HG02798 (cell line): ENCODE measurements at regions not wholly inside any gene's neighbourhood (a gene's known extent, or its start where the extent isn't known, plus 50 kb on each side); places are given as distances from the start of the nearest gene placed in this dataset.
A peak's percentile ranks its signal among the peaks of the same experiment; 100 is the strongest.

Experiments used
- ATAC-seq: cut with Tn5 transposase; IDR thresholded peaks from one replicate; pipeline ENCODE4 v1.9.1; 2021; ENCODE audit warnings: mild to moderate bottlenecking; ENCODE audit not compliant: unreplicated experiment, poor library complexity

- ATAC-seq, result no peak
These were observed 50.6 kb upstream of the IKZF2 start for GRCh38 chr2:213202011-213202410.

- ATAC-seq, result no peak
These were observed 54.5 kb upstream of the IKZF2 start for GRCh38 chr2:213205944-213206343.

DNA sequence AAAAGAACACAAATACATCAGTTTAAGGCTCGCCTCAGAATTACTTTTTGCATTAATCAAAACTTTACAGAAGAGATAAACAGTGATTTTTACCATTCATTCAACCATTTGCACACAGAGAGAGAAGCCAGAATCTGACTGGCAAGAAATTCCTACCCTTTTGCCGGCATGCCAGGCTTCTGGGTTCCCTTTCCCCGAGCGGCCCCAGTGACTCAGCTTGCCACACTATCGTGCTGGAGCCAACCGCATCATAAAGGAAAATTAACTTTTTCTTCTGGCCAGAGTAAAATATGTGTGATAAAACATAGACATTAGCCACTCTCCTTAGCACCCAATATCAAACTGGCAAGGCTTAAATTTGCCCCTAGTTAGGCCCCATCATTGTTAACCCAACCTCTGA is 61.8 kb upstream of the IKZF2 start:
- ATAC-seq, result no peak

DNA sequence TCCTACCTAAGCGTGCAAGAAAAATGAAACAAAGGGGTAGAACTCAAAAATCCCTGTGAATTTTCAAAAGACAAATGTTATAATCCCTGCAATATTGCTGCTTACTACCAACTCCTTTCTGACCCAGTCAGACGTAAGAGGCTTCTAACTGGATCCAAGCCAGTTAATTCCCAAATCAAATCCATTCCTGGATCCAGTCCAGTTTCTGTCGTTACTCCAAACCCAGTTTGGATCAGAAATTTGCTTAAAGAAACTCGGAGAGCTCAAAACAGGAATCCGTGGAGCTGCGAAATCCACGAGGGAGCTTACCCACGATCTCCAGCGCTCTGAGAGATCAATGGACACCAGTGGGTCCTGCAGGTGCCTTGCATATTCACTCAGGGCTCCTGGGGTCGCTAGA is 62.8 kb upstream of the IKZF2 start:
- ATAC-seq, result no peak

DNA sequence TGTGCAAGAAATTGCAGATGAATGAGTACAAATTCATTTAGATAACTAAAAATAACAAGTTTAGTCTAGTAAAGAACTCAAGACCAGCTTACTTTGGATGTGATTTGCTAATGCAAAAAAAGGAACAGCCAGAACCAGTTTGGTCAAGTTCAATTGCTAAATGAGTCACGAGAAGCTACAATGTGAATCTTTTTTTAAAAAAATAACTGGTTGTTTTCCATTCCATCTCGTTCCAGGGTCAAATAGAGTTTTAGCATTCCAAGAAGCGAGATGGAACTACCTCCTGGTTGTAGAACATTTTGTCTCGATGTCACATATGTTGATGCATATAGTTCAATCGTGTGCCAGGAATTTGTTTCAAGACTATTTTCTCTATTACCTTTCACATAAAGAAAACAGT is 65.0 kb upstream of the IKZF2 start:
- no peak for ATAC-seq

GRCh38 chr2:213219816-213220215 is 64.4 kb upstream of the SPAG16 start:
- ATAC-seq, result no peak

- peak; percentile 79 for ATAC-seq
These were observed 63.2 kb upstream of the SPAG16 start for GRCh38 chr2:213220967-213221603.

- no peak for ATAC-seq
These were observed 62.3 kb upstream of the SPAG16 start for GRCh38 chr2:213221957-213222356.

- ATAC-seq, result no peak
These were observed 59.9 kb upstream of the SPAG16 start for GRCh38 chr2:213224366-213224765.

DNA sequence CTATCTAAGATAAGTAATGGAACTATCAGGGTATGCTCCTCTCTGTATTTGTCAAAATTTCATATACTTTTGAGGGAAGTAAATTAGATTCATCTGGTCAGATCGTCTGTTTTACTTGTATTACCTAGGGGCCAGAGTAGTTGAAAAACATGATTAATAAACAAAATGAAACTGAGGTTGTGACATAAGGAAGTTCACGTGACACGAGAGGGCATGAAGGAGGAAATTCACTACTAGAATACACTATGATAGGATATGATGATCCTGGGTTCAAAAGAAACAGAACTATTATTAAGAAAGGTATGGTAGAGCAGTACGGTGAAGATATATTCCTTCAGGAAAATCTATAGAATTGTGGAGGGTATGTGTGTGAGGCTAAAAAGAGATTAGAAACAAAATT is 58.4 kb upstream of the SPAG16 start:
- ATAC-seq, result no peak

DNA sequence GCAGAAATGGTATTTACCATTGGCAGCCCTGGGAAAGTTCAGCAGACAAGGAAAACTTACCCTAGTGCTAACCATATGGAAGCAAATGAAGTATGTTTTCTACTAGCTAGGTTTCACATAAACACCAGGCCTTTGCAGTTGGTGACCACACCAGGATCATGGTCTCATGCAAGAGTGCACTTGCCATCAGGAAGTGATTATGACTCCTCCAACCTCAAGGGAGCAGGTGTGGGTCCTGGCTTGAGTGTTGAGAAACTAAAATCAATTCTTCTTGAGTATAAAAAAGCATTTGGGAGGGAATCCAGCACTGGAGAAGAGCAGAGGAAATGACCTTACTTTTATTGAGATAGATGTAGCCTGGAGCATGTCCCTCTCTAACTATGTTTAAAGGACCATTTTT is 56.8 kb upstream of the SPAG16 start:
- peak; percentile 90 for ATAC-seq

GRCh38 chr2:213228638-213229037 is 55.6 kb upstream of the SPAG16 start:
- ATAC-seq, result no peak

- no peak for ATAC-seq
These were observed 54.5 kb upstream of the SPAG16 start for GRCh38 chr2:213229814-213230213.

GRCh38 chr2:213231966-213232365 is 52.3 kb upstream of the SPAG16 start:
- ATAC-seq, result no peak

- ATAC-seq, result peak; percentile 93
These were observed 51.4 kb upstream of the SPAG16 start for GRCh38 chr2:213232649-213233437.

DNA sequence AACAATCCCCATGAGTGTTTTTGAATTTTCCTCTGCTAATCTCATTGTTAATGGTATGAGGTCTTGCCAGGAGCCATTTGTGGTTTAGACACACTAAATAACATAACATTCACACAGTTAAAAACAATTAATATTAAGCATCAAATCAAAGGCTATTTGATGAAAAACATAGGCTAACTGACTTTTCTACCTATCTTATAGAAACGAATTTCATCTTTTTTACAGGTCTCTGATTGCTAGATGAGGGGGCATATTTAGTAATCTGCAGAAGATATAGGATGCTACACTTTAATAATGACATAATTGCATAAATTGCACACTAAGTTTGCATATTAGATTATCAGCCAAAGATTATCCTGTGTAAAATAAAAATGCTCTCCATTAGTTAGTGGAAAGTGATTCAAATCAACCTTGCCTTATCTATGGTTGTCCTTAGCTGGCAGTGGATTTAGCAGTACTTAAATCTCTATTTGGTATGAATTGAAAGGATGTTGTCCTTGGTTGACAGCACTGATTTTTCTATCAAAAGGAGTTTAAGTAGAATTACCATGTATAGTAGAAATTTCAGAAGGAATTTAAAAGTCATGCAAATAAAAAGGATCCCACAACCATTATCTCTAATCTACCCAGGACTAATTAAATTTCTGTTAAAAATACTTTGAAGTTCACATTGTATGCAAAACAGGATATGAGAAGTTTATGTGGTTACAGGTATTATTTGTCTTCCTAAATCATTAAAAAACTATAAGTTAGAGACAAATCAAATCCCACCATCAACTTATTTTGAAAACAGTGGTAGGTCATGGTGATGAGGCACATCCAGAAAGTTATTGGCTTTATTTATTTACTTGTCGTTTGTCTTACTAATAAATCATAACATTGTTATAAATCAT is 50.6 kb upstream of the SPAG16 start:
- no peak for ATAC-seq
